LoVo (cell line): ENCODE measurements at regions not wholly inside any gene's neighbourhood (a gene's known extent, or its start where the extent isn't known, plus 50 kb on each side); places are given as distances from the start of the nearest gene placed in this dataset.
A peak's percentile ranks its signal among the peaks of the same experiment; 100 is the strongest.

Source experiments
- DNase-seq: peaks from one replicate; pipeline ENCODE4 v3.0.0-alpha.2; 2016; ENCODE audit warnings: low spot score

GRCh38 chr5:54742417-54742891 is 224.9 kb downstream of the SNX18 start:
- peak; percentile 16 for DNase-seq

DNA sequence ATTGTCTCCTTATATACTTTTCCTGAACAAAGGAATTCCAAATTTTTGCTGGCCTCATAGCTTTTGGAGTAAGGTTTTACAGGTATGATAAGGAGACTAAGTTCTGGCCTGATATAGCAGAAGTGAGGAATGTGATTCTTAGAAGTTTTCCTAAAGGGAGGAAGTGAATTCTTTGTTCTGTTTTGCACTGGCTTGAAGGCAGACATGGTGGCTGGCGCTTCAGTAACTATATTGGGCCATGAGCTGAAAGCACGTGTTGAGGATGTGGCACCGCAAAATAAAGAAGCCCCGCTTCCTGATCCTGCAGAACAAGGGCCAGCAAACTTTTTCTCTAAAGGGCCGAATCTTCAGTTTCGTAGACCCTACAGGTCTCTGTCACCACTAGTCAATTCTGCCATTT is 224.2 kb downstream of the SNX18 start:
- no peak for DNase-seq

DNA sequence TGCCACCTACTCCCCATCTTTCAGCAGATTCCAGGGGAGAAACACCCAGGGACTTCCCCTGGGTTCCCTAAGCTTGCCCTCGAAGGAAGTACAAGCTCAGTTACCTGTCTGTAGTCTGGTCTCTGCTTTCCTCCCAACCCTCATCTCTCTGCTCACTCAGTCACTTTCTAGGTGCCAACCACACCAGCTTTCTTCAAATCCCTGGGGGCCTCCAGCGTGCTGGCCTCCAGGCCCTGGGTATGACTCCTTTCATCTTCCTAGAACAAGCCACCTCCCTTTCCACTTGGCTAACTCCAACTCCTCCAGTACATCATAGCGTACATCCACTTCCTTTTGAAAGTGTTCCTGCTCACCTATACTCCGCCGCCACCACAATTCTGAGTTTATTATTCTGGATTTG is 222.6 kb downstream of the SNX18 start:
- no peak for DNase-seq

DNA sequence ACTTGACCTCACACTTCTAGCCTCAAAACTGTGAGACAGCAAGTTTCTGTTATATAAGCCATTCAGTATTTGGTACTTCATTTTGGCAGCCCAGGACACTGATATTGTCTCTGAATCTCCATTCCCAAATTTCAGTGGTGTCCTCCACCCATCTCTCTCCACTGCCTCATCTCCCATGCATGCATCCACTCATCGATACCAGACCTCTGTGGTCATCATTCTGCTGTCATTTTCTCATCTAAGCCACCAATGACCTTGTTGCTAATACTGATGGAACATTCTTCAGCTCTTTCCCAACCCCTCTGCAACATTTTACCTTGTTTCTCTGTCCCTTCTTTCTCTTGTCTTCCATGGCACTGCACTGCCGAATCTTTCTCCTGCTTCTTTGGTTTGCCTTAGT is 221.8 kb downstream of the SNX18 start:
- no peak for DNase-seq

GRCh38 chr5:54738973-54739367 is 221.4 kb downstream of the SNX18 start:
- DNase-seq: no peak

DNA sequence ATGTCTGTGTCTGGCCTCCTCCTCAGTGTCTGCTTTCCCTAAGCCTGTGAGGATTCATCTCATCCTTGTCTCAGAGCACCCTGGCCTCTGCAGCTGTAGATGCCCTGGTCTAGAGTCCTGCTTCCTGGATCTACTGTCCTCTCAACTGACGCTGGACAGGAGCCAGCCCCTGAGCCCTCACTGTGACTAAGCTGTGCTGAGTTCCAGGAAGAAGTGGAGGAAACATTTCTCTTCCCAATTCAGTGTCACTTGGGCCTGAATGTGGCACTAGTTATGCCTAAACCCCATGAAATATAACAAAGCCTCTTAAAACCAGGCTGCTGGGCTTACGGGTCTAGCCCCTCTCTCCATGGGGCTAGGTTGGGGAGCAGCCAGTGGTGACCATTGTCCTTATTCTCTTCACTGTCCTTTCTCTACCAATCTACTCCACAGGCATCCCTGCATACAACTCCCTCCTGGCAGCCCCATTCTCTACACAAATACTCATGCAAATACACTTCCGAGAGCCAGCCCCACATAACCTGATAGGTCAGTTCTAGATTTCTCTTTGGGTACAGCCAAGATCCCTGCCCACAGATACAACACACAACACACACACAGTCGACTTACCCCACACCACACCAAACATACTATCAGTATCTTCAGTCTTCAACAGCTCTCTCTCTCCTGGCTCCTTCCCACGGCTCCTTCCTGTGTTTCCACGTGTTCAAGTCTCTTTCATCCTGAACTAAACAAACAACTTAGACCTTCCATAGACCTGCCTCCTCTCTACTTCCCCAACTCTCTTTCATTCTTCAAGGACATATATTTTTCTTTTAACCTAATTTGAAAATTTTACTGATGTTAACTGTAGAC is 220.8 kb downstream of the SNX18 start:
- DNase-seq: peak; percentile 40

DNA sequence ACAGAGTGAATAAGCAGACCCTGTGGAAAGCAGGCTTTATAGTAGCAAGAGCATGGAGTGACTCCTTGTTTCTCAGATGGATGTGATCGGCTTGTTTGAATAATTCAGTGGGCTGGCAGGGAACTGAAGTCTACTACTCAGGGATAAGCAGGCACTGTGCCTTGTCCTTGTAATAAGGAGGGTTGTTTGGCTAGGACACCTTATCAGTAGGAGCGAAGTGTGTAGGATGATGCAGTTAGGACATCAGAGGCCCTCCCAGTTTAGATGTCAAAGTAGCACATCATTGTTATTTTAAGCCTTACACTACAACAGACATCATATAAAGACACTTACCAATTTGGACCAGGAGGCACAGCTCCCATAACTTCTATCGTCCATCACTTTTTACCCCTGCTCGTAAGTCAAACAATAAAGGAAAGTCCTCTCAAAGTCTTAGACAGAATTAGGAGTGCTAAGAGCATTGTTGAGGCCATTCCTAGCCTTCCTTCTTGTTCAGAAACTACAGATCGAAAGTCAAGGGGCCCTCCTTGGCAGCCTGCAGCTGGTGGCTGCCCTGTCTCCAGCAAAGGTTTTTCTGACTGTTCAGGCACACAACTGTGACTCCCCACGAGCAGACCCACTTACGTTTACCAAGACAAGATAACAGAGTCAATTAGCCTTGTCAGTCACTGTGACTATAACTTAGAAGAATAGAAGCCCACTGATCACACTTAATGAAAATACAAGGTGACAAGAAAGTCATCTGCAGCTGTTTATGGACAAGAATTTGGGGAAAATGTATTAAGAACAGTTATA is 218.6 kb downstream of the SNX18 start:
- DNase-seq: no peak

GRCh38 chr5:54733101-54733500 is 215.5 kb downstream of the SNX18 start:
- no peak for DNase-seq

GRCh38 chr5:54732108-54732507 is 214.5 kb downstream of the SNX18 start:
- DNase-seq: no peak

DNA sequence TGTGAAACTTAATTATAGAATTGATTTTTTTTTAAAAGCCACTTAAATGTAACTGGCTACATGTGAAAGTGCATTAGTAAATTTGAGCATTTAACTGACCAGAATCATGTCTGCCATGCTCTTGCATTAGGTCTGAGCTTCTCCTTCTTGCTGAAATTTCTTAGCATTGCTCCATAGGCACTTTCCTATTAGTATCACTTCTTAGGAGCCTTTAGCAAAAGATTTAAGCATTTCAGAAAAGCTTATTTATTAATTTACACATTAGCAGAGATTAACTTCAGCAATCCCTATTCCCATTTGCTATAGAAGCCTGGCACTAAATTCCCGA is 211.0 kb downstream of the SNX18 start:
- DNase-seq: no peak

DNA sequence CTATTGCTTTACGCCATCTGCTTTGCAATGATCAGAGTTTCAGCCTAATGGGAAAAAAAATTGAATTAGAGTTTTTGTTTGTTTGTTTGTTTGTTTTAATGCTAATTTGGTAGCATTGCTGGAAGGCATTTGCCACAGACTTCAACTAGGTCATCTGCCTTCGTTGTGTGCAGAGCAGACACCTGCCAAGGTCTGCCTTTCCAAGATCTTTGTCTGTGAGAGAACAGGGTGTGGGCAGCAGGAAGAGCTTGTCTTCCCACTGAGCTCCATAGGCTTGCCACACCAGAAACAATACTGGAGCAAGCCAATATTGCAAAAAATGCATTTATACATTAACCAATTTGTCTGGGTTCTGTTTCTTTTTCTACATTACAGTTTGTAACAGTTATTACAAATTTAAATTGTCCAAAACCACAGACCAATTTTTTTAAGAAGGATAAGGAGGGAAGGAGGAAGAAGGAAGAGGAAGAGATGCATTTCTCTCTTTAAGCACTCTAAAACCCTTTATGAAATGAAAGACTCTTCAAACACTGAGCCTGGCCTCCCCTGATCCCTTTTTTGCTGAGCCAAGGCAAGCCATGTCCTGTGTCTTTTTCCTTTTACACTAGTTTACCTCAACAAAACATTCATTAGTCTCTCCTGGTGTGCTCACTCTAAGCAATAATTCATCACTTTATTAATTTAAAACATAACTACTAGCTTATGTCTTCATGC is 210.5 kb downstream of the SNX18 start:
- DNase-seq: no peak

- DNase-seq: no peak
These were observed 208.1 kb downstream of the SNX18 start for GRCh38 chr5:54725391-54726280.

GRCh38 chr5:54722846-54723433 is 205.4 kb downstream of the SNX18 start:
- DNase-seq: no peak

- DNase-seq: no peak
These were observed 204.5 kb downstream of the SNX18 start for GRCh38 chr5:54721951-54722654.

- DNase-seq: no peak
These were observed 203.6 kb downstream of the SNX18 start for GRCh38 chr5:54721116-54721515.

GRCh38 chr5:54720341-54720740 is 202.8 kb downstream of the SNX18 start:
- no peak for DNase-seq

DNA sequence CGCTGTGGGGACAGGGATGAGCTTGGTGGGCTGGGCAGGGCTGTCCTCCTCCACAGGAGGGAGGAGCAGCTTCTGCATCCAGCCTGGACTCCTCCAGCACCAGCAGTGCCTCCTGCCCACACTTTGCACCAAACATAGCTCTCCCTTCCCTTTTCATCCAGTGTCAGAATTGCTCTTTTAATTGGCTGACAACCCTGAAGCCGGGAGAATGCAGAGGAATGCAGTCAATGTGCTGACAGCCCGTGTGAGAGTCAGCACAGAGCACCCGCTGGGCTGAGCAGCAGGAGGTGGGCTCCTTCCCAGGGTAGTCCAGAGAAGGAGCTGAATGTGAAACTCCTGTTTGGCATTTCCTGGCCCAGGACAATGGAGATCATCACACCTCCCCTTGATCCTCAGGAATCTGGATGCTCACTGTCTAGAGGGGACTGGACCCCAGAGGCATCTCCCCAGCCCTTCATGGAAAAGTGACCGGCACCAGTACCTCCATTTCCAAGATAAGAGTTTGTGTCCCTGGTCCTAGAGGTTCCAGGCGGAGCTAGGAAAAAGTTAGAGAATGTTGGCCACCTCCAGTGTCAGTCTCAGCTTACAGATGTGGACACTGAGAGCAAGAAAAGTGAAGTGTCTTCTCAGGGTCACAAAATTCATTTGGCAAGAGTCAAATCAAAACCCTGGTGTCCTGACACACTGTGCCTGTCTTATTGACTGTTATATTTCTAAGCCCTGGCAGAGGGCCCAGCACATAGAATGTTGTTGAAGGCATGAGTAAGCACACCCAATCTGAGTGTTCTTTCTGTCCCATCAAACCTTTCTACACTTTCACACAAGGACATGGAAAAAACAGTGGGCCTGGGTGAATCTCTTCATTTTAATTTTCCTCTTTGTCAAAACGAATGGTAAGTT is 202.1 kb downstream of the SNX18 start:
- no peak for DNase-seq

- DNase-seq: no peak
These were observed 201.1 kb downstream of the SNX18 start for GRCh38 chr5:54718656-54719055.

DNA sequence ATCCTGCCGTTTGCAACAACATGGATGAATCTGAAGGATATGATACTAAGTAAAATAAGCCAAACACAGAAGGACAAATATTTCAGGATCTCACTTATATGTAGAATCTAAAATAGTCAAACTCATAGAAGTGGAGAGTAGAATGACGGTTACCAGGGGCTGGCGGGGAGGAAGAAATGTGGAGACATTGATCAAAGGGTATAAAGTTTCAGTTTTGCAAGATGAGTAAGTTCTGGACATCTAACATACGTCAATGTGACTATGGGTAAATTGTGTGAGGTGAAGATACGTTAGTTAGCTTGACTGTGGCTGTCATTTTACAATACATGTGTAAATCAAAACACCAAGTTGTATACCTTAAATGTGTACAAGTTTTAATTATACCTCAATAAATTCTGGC is 200.3 kb downstream of the SNX18 start:
- DNase-seq: no peak

DNA sequence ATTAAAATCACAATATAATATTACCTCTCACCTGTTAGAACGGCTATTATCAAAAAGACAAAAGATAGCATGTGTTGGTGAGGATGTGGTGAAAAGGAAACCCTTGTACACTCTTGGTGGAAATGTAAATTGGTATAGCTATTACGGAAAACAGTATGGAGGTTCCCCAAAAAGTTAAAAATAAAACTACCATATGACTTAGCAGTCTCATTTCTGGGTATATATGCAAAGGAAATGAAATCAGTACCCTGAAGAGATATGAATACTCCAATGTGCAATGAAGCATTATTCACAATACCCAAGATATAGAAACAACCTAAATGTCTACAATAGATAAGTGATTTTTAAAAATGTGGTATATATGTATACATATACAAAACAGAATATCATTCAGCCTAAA is 199.9 kb downstream of the SNX18 start:
- no peak for DNase-seq
